Stimulated activated naive CD4-positive, alpha-beta T cell (primary cell): ENCODE measurements at regions not wholly inside any gene's neighbourhood (a gene's known extent, or its start where the extent isn't known, plus 50 kb on each side); places are given as distances from the start of the nearest gene placed in this dataset.

Experiments
- DNase-seq, 6 experiments: peaks; one replicate each; lab custom pipeline; 2025; lab: John Stamatoyannopoulos, UW

DNA sequence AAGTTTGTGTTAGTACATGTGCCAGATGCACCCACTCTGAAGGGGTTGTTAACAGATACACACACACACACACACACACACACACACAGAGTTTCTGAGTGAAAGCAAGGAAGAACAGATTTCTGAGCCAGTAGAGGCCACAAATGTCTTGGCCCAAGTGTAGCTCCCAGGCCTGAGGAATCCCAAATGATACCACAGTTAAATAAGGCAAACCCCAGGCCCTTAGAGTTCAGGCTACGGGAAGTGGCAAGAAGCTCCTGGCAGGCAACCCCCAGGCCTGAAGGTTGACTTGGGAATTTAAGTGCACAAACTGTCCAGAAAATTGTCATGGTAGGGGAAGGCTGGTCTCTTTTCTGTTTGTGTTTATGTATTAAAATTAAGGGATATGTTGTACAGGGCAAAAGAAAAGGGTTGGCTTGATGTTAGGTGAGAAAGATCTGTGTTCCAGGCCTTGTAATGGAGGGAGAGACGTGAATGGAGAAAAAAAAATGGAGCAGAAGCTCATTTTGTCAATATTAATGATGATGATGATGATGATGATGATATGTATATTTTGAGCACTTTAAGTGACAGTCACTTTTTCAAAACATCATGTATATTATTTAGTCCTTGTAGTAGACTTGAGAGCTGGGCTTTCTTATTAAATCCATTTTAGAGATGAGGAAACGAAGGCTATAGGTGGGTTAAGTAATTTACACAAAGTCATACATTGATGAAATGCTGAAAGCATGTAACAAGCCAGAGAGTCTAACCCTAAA, 317.0 kb upstream of the JAG1 start:
- DNase-seq, result no peak

DNA sequence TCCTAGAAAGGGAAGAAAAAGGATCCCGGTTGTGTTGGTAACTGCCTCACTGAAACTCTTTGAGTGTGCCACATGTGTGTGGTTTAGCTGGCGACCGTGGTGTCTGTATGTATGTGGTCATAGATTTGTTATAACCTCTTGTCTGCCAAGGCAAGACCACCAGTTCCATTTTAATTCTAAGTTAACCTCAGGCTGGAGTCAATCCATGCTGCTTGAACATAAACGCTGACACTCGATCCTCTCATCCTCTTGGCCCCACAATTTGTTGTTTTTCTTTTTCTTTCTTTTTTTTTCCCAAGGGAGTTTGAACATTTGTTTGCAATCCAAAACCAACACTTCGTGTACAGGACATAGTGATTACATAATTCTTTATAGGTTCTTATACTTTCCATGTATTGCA, 318.9 kb upstream of the JAG1 start:
- DNase-seq, result no peak

DNA sequence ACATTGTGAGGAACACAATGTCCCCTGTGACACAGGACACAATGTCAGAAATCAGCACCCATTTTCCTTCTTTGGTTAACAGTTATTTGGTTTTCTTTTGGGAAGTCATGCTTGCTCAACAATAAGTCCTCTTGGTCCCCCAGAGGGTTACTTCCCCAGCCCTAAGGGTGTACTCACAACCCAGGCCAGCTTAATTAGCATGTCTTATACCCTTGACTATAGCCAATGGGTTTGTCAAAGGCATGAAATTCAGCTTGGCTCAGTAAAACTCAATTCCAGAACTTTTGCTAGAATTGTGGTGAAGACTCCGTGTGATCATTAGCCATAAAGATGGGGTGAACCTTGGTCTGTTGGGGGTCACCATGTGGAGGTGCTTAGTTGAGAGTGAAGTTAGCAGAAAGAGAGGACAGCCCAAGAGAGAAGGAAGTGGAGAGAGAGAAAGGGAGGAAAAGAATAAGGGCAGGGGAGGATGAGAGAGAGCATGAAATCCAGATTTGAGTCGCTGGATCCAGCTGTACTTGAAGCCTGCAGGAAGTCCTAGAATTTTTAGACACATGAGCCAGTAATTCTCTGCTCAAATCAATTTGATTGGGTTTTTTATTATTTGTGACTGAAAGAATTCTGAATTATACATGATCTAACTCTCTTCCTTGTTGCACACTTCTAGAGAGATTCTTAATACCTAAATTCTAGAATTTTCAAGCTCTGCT, 321.3 kb upstream of the JAG1 start:
- DNase-seq, result no peak

DNA sequence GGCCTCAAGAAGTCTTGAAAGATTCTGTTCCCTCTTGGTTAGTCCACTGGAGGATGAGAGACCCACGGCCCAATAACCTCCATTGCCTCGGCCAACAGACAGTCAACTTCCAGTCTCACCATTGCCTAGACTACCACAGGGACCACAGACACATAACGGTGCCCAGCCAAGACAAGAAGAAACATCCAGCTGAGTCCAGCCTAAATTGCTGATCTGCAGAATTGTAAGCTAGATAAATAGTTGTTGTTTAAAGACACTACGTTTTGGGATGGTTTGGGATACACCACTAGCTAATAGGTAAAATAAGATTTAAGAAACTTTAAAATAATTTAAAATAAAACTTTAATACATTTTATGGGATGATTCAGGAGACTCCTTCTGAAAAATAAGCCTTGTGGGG, 324.7 kb upstream of the JAG1 start:
- DNase-seq, result no peak

DNA sequence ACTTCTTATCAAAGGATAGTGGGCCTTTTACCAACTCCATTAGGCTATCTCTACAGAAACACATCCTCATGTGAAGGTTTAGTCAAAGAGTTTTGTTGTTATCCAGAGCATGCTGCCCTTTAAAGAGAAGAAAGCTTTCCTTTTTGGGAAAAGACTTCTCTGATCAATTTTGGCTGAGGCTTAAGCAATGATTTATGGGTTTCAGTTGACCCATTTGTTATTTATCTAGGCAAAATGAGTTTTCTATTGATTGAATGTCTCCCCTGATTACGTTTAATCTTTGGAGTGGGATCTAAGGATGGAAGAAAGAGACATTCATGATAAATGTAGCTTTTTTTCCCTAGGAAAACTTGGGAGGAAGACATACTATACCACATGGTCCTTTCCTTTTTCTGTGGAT, 326.6 kb upstream of the JAG1 start:
- DNase-seq, result no peak

DNA sequence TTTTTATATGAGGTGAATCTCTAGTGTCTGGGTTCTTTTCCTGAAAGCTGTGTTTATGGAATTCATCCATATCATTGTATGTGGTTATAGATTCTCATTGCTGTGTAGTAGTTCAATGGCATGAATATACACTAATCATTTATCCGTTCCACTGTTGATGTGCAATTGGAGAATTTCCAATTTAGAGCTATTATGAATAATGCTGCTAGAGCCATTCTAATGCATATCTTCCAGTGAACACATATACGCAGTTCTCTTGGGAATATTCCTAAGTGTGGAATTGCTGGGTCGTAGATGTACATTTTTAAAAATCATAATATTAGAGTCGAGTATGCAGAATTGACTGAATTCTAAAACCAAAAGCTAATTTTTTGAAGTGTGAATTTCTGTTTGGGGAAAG, 327.5 kb upstream of the JAG1 start:
- DNase-seq, result no peak

DNA sequence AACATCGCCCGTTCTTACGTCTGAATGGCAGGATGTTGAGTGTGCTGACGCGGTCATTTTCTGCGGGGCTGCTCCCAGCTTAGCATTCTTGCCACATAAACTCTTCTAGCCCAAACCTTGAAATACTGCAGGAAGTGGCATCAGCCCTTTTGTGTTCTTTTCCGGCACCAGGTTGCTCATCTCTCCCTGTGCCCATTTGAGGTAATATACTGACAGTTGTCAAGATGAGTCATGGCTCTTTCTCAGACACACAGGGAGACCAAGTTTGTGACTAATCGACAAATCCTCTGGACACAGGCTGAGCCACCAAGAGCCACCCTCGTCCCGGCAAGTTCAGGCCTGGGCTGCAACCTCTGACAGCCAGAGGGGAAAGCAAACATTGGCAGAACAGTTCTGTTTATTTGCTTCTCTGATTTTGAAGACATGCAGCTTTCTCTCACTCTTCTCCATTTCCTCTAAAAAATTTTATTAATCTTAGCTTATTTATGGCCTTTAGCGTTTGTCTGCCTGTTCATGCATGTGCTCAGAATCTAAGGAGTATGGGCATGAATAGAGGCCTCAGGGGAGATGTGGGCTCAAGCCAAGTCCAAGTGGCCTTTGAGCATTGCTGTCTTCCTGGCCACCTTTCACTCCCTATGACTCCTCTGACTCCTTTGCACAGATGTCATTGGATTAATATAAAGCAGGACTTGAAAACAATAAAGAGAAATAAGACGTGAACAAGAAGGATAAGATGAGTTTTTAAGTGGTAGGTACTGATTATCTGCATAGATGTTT, 328.2 kb upstream of the JAG1 start:
- DNase-seq, result no peak

DNA sequence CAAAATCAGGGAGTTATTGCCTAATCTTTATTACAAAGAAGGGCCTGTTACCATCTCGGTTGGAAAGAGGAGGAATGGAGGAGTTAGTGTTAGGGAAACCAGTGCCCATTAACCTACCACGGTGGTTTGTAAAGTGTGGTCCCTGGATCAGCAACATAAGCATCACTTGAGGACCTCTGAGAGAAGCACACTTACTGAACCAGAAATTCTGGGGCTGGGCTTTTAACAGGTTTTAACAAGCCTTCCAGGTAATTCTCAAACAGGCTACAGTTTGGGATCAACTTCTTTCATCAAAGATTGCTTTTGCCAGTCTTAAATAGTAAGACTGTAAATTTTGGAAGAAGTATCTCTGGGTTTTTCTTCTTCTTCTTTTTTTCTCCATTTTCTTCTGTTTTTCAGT, 329.5 kb upstream of the JAG1 start:
- no peak for DNase-seq

DNA sequence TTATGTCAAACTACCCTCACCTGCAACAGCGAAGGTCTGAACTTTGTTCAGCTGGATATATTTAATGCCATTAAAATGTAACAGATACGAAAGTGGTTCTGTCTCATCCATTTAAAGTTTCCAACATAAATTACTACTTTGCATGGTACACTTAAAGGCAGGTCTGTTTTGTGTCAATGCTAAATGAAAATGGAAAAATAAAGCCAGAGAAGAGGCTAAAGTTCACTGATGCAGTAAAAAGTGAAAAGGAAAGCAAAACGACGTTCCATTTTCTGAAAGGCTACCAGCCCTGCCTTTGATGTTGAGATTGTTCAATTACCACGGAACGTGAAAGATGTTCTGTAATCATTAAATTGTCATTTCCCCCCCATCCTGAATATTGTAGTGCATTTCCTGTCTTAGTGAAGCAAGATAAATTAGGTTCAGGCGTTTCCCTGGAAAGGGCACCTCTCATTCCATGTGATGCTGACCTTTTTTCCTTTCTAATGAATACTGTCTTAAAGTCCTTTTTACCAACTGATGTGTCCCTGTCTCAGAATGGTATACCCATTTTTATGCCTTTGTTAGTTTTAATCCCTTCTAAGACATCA, 334.7 kb upstream of the JAG1 start:
- DNase-seq, result no peak

DNA sequence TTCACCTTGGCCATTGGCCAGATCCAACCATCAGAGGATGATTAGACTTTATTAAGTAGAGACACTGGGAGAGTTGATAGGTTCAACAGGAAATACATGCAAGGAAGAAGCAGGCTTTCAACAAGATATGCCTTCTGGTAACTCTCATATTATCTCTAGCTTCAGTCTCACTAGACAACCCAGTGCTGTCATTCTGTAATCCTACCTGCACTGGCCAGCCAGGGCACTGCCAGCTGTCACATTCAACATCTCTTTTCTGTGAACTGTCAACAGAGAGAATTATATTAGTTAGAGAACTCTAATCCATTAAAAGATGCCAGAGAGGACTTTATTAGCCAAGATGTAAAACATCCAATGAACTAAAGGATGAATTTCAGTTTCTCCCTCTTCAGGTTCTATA, 337.9 kb upstream of the JAG1 start:
- no peak for DNase-seq

DNA sequence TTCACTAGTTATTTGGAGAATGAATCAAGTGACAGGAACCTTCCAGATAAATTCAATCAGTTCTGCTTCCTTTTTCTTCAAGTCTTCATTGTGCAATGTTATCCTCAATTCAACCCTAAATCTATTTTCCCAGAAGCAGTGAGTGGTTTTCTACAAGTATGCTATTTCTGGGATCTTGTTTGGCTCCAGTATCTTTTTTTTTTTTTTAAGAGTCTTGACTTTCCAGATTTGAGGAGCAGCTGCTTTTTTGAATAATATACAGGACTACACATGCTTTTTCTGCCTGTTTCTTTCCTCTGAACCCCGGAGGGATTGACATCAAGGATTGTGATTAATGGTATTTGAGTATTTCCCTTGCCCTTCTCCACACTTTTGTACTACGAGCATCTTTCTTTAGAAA, 339.2 kb upstream of the JAG1 start:
- DNase-seq, result no peak

DNA sequence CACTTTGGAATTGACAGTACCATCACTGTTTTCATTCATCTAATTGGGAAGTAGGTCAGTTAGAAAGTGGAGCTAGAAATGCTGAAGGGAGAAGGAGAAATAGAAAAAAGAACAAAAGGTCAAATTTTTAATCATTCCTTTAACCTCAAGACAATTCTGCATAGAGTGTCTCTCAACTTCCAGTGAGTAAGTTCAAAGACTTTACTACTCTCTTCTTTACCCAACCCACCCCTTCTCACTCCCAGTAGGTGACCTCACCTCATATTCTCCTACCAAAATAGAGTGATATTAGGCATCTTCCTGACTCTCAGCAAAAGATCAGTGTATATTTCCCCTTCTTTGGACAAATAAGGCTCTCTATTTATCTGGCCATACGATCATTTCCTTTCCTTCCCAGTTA, 340.0 kb upstream of the JAG1 start:
- no peak for DNase-seq

DNA sequence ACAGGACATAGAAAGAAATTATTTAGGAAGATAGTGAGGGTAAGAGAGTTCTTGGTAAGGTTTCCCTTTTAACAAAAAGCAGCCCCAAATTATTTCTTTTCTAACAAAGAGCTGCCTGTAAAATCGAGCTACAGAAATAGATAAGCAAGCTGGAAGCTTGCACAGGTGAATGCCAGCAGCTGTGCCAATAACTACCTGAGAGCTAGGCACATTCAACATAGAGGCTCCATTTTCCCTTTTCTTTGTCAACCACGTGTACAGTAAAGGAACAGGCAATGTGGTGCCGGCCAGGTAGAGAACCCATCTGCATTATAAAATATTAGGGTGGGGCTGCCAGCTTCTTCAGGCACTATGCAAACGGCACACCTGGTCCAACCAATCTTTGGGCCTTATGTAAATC, 341.6 kb upstream of the JAG1 start:
- no peak for DNase-seq

DNA sequence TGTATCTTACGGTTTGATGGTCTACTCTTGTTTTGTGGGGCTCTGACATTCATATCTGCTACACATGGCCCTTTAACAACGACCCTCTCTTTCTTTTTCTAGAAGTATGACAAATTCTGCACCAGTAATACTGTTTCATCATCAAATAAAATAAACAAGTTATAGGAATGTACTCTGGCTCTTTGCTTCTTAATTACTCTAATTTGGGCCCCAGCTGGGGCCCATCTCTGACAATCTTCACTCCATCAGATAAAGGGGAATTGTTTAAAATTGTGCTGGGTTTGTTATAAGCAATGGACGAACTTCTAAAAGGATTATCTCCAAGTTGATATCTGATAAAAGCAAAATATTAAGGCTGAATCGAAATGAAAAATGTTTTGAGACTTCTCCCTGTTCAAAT, 343.6 kb upstream of the JAG1 start:
- no peak for DNase-seq

DNA sequence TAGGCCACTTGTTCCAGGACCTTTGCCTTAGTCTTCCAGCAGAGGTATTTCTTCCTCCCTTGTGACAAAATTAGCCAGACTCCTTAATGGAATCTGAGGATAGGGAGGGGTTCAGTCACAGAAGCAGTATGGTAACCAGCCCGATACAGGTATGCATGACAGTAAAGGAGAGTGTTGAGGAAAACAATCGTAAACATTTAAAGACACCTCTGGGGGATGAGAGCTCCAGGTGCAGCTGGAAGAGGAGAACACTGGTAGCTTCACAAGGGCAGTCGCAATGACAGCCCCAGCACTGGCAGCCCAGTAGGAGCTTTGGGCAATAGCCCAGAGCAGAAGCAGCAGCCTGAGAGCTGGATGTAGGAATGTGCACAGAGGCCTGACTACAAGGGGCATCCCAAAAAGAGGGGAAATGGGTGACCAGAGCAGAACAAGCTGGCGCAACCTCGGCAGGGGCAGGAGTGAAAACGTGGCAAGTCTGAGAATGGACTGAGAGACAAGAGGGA, 344.9 kb upstream of the JAG1 start:
- no peak for DNase-seq

DNA sequence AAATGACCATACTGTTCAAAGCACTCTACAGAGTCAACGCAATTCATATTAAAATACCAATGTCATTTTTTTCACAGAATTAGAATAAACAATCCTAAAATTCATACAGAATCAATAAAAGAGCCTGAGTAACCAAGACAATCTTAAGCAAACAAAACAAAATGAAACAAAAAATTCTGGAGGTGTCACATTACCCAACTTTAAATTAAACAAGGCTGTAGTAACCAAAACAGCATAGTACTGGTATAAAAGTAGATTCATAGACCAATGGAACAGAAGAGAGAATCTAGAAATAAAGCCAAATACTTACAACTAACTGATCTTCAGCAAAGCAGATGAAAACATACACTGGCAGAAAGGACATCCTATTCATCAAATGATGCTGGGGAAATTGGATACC, 346.9 kb upstream of the JAG1 start:
- no peak for DNase-seq

DNA sequence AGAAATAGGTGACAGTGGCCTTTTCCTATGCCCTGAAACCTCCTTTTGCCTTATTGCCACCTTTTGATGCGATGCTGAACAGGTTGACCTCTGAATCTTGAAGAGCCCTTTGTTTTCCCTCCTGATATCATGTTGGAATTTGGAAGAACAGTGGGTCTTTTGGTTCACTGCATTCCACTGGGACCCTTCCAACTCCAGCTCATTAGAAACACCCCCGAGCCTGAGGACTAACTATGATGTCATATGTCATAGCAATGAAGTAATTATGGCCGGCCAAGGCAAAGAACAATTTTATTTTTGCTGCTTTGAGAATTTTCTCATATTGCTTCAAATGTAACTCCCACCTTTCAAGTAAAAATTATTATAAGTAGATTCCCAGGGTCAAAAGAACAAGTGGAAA, 353.4 kb upstream of the JAG1 start:
- no peak for DNase-seq

DNA sequence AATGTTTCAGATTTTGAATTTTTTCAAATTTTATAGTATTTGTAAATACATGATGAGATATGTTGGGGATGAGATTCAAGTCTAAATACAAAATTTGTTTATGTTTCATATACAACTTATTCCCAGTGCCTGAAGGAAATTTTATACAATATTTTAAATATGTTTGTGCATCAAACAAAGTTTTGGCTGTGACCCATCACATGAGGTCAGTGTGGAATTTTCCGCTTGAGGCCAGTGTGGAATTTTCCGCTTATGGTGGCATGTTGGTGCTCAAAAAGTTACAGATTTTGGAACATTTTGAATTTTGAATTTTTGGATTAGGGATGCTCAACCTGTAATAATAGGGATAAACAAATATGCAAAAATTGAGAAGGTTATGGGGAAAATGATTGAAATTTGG, 356.6 kb upstream of the JAG1 start:
- DNase-seq, result no peak

DNA sequence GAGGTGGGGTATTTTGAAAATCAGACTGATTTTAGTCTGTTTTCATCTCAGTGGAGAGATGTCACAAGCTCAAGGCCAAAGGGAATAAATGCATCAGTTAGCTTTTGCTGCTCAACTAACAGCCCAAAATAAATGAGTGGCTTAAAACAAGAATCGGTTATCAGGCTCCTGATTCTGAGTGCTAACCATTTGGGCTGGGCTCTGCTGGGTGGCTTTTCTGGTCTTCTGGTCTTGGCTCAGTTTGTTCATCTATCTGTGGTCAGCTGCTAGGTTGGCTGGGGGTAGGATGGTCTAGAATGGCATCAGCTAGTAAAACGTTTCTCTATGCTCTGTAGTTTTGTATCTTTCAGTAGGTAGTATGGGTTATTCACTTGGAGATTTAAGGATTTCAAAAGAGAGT, 357.5 kb upstream of the JAG1 start:
- DNase-seq, result no peak

DNA sequence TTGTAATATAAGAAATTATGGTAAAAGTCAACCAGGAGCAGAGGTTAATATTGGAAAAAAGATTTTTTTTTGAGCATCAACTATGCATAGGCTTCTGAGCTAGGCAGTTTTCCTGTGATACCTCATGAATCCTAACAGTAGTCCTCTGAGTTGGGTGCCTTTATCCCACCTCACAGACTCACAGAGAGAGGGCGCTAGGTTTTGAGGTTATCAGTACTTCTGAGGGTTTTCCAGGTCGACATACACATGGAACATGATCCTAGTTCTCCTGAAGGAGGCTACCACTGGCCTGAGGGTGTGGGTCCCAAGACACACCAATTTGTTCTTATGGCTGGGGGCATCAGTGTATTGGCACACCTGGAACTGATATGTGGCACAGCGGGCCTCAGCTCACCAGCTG, 358.8 kb upstream of the JAG1 start:
- no peak for DNase-seq

DNA sequence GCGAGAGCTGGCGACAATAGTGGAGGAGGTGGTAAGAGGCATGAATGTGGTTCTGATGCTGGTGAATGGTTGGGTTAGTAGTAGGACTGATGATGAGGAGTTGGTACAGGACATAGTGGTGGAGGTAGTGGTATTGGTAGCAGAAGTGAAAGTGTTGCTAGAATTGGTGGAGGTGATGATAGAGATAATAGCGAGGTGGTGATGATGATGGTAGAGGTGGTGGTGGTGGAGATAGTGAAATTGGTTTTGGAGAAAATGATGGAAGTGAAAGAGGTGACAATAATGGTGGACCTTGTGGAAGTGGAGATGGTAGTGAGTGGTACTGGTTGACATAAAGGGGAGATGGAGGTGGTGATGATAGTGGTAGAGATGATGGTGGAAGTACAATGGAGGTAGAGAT, 360.2 kb upstream of the JAG1 start:
- DNase-seq, result no peak

DNA sequence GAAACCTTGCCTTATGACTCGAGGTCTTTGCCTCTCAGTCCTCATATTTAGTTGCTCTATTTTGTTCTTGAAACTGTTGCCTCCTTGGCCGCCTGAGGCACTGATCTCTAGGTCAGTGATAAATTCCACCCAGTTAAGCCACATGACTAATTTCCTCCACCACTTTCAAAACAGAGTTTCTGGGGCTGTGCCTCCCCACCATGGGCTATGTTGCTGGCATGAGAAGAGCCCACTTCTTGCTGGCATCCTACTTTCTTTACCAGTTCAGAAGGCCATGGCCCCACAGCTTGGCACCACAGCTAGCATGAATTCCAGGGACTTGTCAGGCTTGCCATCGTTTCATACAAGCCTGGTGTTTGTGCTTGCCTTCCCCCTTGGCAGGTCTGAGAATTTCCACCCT, 361.4 kb upstream of the JAG1 start:
- no peak for DNase-seq

DNA sequence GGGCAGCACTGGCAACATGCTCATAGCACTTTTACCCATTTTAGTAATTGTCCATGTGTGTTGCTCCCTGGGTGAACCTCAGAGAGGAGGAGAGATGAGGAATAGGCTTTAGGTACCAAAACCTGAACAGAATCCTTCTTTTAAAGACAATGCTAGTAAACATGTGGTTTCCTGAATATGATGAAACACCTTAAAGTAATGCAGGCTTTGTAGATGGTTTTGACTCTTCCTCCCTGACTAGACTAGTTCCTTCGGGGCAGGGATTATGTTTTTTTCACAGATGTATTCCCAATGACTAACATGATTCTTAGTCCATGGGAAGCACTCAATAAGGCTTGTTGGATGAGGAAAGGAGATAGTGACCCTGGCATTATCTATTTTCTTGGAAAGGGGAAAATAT, 367.6 kb upstream of the JAG1 start:
- no peak for DNase-seq
